ENCODE measurements at regions not wholly inside any gene's neighbourhood (a gene's known extent, or its start where the extent isn't known, plus 50 kb on each side); places are given as distances from the start of the nearest gene placed in this dataset.

GRCh38 chr7:41020056-41020455 lies 682.8 kb downstream of the INHBA start:
- H3K9ac ChIP-seq (replicated peaks in 1 of 4; ENCODE audit: extremely low read depth in 1 of 4, low read depth in 3 of 4, low read length in 3 of 4): no peak overlapping the region
- WGBS, 2 experiments (ENCODE audit: extremely low coverage in 1 of 2, insufficient coverage in 1 of 2, insufficient read length in 1 of 2, insufficient replicate concordance in 2 of 2, low coverage in 1 of 2, low lambda C conversion rate in 2 of 2, missing lambda C conversion rate in 1 of 2): 93% methylated on average over 1 of the region's 1 CpG; no CpG with 5 or more reads in 1 of the 2 experiments
- H3K79me1 ChIP-seq (ENCODE audit: low read depth, low read length): no peaks in the 10 kb centered on the region
- no peak overlapping the region for H2BK20ac ChIP-seq (ENCODE audit: low read length)
- no peak overlapping the region for H3K18ac ChIP-seq (ENCODE audit: extremely low read depth, low read length)
- H3K9me3 ChIP-seq (ENCODE audit: insufficient read depth in 2 of 2, low read depth in 1 of 2, low read length in 1 of 2): no peaks in the 10 kb centered on the region
- no peak overlapping the region for H2BK5ac ChIP-seq (ENCODE audit: low read depth, low read length)
- H2AFZ ChIP-seq (ENCODE audit: low read length): no peak overlapping the region
- H2AK5ac ChIP-seq (ENCODE audit: low read depth, low read length): no peak overlapping the region
- H4K91ac ChIP-seq (replicated peaks; ENCODE audit: insufficient read length, low read length): no peak overlapping the region
- no peak overlapping the region for H3K14ac ChIP-seq (ENCODE audit: insufficient read length)
- H2BK15ac ChIP-seq (ENCODE audit: low read length): no peak overlapping the region
- DNase-seq (ENCODE audit: low read depth in 1 of 2, low spot score in 2 of 2) (no peak), FAIRE-seq (no peak)
- no peak overlapping the region for H3K4me3 ChIP-seq (ENCODE audit: extremely low read depth in 1 of 4, insufficient read depth in 2 of 4, low read depth in 3 of 4, low read length in 4 of 4)
- H3K27me3 ChIP-seq (replicated peaks in 1 of 4; ENCODE audit: control insufficient read depth in 3 of 4, extremely low read depth in 1 of 4, insufficient read depth in 3 of 4, low read length in 3 of 4): no peaks in the 10 kb centered on the region
- H4K20me1 ChIP-seq (replicated peaks in 1 of 2; ENCODE audit: control insufficient read depth in 1 of 2, insufficient read depth in 2 of 2, low read length in 2 of 2): peaks cover 0 to 1% of the 10 kb centered on the region in 2 experiments
- H3K23ac ChIP-seq (ENCODE audit: insufficient read length): no peak overlapping the region
- no peak overlapping the region for H2BK120ac ChIP-seq (replicated peaks; ENCODE audit: low read depth, low read length)
- H3K4ac ChIP-seq (replicated peaks; ENCODE audit: insufficient read length, low read depth, low read length): no peak overlapping the region
- no peak overlapping the region for H3K4me2 ChIP-seq (ENCODE audit: insufficient read depth in 1 of 2, low read depth in 2 of 2, low read length in 2 of 2)
- H3K36me3 ChIP-seq (ENCODE audit: control insufficient read depth in 2 of 4, insufficient read depth in 4 of 4, low read length in 3 of 4): no peaks in the 10 kb centered on the region
- no peak overlapping the region for H2BK12ac ChIP-seq (ENCODE audit: low read depth, low read length)
- ChIA-PET POLR2A (ENCODE audit: partially characterized antibody) (no interaction called here), CTCF (ENCODE audit: partially characterized antibody) (interaction anchor here (0.6 to 3.3 kb wide), 3 partner anchors 17 to 686 kb away, joined by 3 to 17 read pairs (median 3); no protein-coding TSS in a partner anchor)
- H3K4me1 ChIP-seq (replicated peaks in 1 of 4; ENCODE audit: control insufficient read depth in 3 of 4, insufficient read depth in 4 of 4, low read length in 3 of 4): no peaks in the 10 kb centered on the region
- H3K56ac ChIP-seq (replicated peaks; ENCODE audit: insufficient read length, low read depth, low read length): no peak overlapping the region
- no peak overlapping the region for H3K27ac ChIP-seq (ENCODE audit: low read depth, low read length)
- H4K5ac ChIP-seq (ENCODE audit: insufficient read length, low read depth, low read length): no peak overlapping the region
- H3K79me2 ChIP-seq (ENCODE audit: control insufficient read depth in 1 of 2, insufficient read depth in 2 of 2, low read length in 2 of 2): no peaks in the 10 kb centered on the region
- no peak overlapping the region for H4K8ac ChIP-seq (ENCODE audit: extremely low read depth, insufficient read depth, low read length)
- H3K23me2 ChIP-seq (ENCODE audit: low read depth, low read length): no peaks in the 10 kb centered on the region
- no peak for TF ChIP-seq JUND (IDR thresholded peaks at IDR 0.05; ENCODE audit: low read length)
- no peak for TF ChIP-seq CHD1 (IDR thresholded peaks at IDR 0.05; ENCODE audit: low read depth, low read length)
- no peak for TF ChIP-seq TAF7 (optimal IDR thresholded peaks at IDR 0.05; ENCODE audit: borderline replicate concordance, low read depth, low read length)
- TF ChIP-seq SP4 (IDR thresholded peaks at IDR 0.05; ENCODE audit: low read length): no peak
- no peak for TF ChIP-seq TCF12 (IDR thresholded peaks at IDR 0.05; ENCODE audit: low read depth, low read length)
- no peak for TF ChIP-seq KDM4A (IDR thresholded peaks at IDR 0.05; ENCODE audit: low read depth, low read length, severe bottlenecking)
- no peak for TF ChIP-seq SRF (IDR thresholded peaks at IDR 0.05; ENCODE audit: low read depth, low read length)
- TF ChIP-seq SUZ12 (IDR thresholded peaks at IDR 0.05; ENCODE audit: low read length): no peak
- no peak for TF ChIP-seq SAP30 (IDR thresholded peaks at IDR 0.05; ENCODE audit: insufficient read depth, insufficient replicate concordance, low read length)
- TF ChIP-seq HDAC2 (IDR thresholded peaks at IDR 0.05; ENCODE audit: borderline replicate concordance in 1 of 2, low read depth in 2 of 2, low read length in 2 of 2): no peak
- TF ChIP-seq KDM1A (IDR thresholded peaks at IDR 0.05; ENCODE audit: borderline replicate concordance, low read length): no peak
- no peak for TF ChIP-seq NANOG (IDR thresholded peaks at IDR 0.05; ENCODE audit: insufficient read depth, low read depth, low read length, poor library complexity, severe bottlenecking)
- no peak for TF ChIP-seq ZNF274 (IDR thresholded peaks at IDR 0.05; ENCODE audit: borderline replicate concordance, extremely low read depth, low read length)
